Astrocyte of the spinal cord (primary cell): ENCODE measurements at regions not wholly inside any gene's neighbourhood (a gene's known extent, or its start where the extent isn't known, plus 50 kb on each side); places are given as distances from the start of the nearest gene placed in this dataset.

Experiments used
- DNase-seq: peaks from one replicate; pipeline ENCODE4 v3.0.0; 2011; ENCODE audit warnings: low read depth, low spot score
- H3K4me3 ChIP-seq: 2 replicates; pipeline ENCODE4 v1.5.1; 2011; ENCODE audit warnings: low read depth, mild to moderate bottlenecking, low read length, moderate library complexity
- in situ Hi-C: cut with HindIII; loops from 2 replicates; pipeline ENCODE4 v1.10.0; 2017; ENCODE audit warnings: low sequenced_read_pairs
- TF ChIP-seq, protein P1 (sequence below): IDR thresholded peaks from 2 replicates; pipeline ENCODE4 v1.5.1; 2012; ENCODE audit warnings: low read depth, mild to moderate bottlenecking, low read length, inconsistent platforms

DNA sequence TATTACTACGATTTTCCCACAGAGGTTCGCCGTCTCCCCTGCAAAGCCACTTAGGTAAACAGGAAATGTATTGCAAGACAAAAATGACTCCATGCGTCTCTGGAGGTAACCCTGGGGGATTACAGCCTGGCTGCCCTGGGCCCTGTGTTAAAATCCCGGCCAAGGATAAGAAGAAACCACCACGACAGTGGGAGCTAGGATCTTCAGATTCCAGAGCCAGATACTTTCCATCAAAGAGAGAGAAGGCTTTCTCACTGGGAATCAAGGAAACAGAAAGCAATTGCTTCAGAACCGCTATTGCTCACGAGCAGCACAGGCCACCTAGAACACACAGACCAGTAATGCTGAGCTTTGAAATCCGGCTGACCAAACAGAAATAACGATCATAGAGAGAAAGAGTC is 97.9 kb upstream of the ZNF516 start:
- TF ChIP-seq, protein P1, sequence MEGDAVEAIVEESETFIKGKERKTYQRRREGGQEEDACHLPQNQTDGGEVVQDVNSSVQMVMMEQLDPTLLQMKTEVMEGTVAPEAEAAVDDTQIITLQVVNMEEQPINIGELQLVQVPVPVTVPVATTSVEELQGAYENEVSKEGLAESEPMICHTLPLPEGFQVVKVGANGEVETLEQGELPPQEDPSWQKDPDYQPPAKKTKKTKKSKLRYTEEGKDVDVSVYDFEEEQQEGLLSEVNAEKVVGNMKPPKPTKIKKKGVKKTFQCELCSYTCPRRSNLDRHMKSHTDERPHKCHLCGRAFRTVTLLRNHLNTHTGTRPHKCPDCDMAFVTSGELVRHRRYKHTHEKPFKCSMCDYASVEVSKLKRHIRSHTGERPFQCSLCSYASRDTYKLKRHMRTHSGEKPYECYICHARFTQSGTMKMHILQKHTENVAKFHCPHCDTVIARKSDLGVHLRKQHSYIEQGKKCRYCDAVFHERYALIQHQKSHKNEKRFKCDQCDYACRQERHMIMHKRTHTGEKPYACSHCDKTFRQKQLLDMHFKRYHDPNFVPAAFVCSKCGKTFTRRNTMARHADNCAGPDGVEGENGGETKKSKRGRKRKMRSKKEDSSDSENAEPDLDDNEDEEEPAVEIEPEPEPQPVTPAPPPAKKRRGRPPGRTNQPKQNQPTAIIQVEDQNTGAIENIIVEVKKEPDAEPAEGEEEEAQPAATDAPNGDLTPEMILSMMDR, result no peak
- in situ Hi-C loops, result no loop called here
- H3K4me3 ChIP-seq, result no peak overlapping the region
- no peak for DNase-seq

GRCh38 chr18:76592096-76592495 is 97.1 kb upstream of the ZNF516 start:
- no peak for DNase-seq
- TF ChIP-seq, protein P1, result no peak
- H3K4me3 ChIP-seq, result no peak overlapping the region
- in situ Hi-C loops, result no loop called here

- no peak overlapping the region for H3K4me3 ChIP-seq
- TF ChIP-seq, protein P1, result no peak
- in situ Hi-C loops, result no loop called here
- no peak for DNase-seq
Observed at GRCh38 chr18:76589866-76590265, 94.8 kb upstream of the ZNF516 start.

DNA sequence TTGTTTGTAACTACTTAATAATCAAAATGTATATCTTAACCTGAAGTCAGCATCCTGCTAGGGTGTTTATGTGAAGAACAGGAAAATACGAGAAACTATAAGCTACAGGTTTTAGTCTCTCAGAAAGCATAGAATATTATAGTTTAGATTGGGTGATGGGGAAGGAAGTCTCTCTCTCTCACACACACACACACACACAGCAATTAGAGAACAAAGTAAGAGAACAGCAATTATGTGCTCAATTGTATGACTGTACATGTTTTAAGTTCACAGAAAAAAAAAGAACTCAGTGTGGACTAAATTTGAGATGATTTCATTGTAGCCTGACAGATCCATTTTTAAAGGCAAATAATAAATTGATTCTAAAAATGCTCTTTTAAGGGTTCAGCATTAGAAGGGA is 94.3 kb upstream of the ZNF516 start:
- TF ChIP-seq, protein P1, result no peak
- H3K4me3 ChIP-seq, result no peak overlapping the region
- in situ Hi-C loops, result no loop called here
- no peak for DNase-seq

DNA sequence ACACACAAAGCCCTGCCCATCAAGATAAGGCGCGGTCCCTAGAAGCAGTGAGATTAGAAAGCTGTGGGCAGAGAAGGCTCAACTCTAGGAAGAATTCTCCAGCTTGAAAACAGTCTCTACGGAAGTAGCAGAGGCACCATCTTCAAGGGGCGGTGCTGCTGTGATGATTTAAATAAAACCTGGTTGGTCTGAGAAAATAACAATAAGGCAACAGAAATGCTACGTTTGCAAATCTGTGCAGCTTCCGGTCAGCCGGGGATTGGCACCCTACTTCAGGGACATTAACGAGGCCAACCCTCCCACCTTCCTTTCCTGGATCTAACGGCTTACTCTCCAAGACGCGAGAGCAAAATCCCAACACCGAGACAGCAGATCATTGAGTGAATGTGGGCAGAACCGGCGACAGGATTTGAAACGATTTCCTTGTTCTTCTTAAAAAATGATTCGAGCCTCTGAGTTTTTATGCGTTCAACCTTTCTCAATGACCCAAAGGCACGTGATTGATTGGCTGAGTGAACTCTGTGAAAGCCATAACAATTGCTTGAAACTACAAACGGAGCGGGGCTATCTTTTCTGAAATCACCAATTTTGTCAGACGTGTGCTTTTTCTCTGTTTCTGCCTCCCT is 93.7 kb upstream of the ZNF516 start:
- H3K4me3 ChIP-seq, result peak overlapping the region; percentile 4
- DNase-seq, result no peak
- in situ Hi-C loops, result no loop called here
- TF ChIP-seq, protein P1, result no peak

DNA sequence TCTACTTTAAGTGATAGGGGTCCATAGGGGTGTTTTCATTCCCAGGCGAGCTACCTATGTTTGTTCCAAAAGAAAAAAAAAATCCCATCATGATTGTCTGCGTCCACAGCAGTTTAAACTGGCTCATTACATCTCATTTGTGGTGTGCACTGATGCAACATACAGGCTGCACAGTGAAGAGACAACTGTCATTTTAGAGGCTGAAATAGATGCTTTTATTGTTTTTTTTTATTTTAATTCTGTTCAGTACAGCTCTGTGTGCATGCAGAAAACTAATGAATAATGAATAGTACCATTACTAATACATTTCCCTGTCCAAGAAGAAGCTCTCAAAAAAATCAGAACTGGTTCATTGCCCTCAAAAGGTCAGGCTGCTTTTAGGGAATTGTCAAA is 92.8 kb upstream of the ZNF516 start:
- in situ Hi-C loops, result no loop called here
- TF ChIP-seq, protein P1, result no peak
- no peak overlapping the region for H3K4me3 ChIP-seq
- no peak for DNase-seq
